GM12892 (cell line): ENCODE measurements at regions not wholly inside any gene's neighbourhood (a gene's known extent, or its start where the extent isn't known, plus 50 kb on each side); places are given as distances from the start of the nearest gene placed in this dataset.

ENCODE experiments used
- POLR2AphosphoS5 ChIP-seq: IDR thresholded peaks from 2 replicates; pipeline ENCODE4 v1.6.1; 2011; ENCODE audit warnings: low read depth, low read length, control low read depth
- TAF1 ChIP-seq: IDR thresholded peaks from 2 replicates; pipeline ENCODE4 v1.6.1; 2011; ENCODE audit warnings: low read depth, mild to moderate bottlenecking, control low read depth, low read length, borderline replicate concordance

DNA sequence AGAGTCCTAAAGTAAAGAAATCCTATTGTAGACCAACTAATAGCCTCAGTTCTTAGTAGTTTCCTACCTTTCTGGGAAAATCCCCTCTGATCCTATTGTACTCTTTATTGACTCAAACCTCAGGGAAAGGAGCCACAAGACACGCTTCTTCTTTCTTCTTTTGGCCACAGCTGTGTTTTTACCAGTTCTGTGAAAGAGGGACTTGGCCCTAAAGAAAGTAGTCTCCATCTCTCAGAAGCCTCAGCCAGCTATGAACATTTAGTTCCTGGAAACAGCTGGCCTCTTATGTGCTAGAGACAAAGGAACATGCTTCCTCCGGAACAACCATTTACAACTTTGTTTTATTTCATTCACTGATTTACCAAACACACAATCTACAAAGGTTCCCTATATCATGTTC, 66.1 kb upstream of the ARID2 start:
- TF ChIP-seq TAF1 (no peak), POLR2AphosphoS5 (no peak)
